HCEC 1CT (cell line): ENCODE measurements at regions not wholly inside any gene's neighbourhood (a gene's known extent, or its start where the extent isn't known, plus 50 kb on each side); places are given as distances from the start of the nearest gene placed in this dataset.

Experiments used
- DNase-seq: peaks from one replicate; pipeline ENCODE4 v3.0.0-alpha.2; 2017

- DNase-seq, result no peak
Observed at GRCh38 chr1:5564578-5565257, 427.5 kb downstream of the NPHP4 start.

DNA sequence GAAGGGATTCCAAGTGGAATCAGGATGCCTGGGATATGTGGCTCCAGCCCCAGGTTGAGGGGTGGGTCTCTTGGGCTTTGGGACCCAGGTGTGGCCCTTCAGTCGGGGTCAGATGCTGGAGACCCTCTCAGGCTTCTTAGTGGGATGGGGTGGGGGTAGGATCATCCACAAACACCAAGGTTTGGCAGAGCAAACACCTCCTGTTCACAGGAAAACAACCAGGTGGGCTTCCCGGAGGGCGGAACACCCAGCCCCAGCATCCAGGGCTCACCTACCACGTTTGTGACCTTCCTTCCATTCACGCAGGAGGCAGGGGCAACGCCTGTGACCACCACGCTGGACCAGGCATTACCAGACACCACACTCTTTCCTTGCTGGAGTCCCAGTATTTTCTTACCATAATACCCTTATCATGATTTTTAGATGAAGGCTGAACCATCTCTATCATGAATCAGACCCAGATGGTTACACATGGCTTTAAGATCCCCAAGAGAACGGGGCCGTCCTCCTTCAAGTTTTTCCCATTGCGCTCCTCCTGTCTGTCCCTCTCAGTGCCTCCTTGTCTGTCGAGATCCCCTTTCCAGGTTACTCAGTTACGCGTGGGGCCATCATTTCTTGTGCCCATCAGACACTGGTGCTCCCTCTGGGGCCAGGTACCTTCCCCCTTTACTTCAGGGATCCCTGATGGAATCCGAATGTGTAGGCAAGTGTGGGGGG is 428.2 kb downstream of the NPHP4 start:
- DNase-seq, result no peak

DNA sequence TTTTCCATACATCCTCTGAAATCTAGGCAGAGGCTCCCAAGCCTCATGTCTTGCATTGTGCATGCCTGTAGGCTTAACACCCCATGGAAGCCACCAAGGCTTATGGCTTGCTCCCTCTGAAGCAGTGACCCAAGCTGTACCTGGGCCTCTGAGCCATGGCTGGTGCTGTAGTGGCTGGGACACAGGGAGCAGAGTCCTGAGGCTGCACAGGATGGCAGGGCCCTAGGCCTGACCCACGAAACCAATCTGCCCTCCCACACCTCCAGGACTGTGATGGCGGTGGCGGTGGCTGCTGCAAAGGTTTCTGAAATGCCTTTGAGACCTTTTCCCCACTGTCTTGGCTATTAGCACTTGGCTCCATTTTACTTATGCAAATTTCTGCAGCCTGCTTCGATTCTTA is 429.5 kb downstream of the NPHP4 start:
- DNase-seq, result no peak

DNA sequence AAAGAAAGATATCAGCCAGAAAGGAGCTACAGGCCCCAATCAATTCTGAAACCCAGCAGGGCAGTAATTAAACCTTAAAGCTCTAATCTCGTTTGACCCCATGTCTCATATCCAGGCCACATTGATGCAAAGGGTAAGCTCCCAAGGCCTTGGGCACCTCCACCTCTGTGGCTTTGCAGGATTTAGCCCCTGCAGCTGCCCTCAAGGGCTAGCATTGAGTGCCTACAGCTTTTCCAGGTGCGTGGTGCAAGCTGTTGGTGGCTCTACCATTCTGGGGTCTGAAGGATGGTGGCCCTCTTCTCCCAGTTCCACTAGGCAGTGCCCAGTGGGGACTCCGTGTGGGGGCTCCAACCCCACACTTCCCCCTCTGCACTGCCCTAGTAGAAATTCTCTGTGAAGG is 429.9 kb downstream of the NPHP4 start:
- no peak for DNase-seq

DNA sequence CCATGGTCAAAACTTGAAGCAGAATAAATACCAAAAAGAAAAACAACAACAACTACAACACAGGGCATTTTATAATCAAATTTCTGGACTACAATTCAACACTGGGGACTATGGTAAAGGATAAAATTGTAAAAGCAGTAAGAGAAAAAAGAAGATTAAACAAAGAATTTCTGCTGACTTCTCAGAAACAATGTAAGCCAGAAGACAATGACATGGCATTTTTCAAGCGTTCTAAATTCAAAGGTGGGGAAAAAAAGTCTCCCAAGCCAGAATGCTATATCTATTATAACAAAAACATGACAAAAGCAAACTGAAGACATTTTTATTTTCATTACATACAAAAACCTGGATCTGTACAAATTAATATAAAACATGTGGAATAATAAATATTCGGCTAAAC is 433.1 kb downstream of the NPHP4 start:
- DNase-seq, result no peak

GRCh38 chr1:5555853-5556252 is 436.4 kb downstream of the NPHP4 start:
- no peak for DNase-seq

DNA sequence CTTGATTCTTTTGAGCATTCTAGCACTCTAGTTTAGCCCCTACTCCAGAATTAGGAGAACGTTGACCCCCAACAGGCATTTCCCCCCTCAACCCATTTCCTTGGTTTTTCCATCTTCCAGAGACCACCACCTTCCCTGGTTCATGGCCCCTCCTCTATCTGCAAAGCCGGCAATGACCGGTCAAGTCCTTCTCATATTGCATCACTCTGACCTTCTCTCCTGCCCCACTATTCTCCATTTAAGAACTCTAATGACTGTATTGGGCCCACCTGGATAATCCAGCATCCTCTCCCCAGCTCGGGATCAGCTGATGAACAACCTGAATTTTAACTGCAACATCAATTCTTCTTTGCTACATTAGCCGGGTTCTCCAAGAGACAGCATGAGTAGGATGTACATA is 437.4 kb downstream of the NPHP4 start:
- no peak for DNase-seq

DNA sequence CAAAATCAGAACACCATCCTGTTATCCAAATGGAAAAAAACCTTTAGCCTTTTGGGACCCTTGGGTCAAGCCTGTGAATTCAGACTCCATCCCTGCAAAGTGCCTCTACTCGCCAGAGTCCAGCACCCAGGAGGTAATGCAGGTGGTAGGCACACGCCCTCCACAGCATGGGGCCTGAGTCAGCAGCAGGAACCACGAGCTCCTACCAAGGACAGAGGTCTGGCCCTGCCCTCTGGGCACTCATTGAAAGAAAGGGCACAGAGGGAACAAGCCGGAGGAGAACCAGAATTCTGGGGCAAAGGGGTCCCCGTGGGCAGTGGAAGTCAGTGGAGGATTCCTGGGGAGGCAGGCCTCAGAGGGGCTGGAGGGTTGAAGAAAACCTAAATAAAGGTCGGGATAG is 438.1 kb downstream of the NPHP4 start:
- DNase-seq, result no peak

GRCh38 chr1:5552787-5553484 is 439.3 kb downstream of the NPHP4 start:
- DNase-seq, result no peak

DNA sequence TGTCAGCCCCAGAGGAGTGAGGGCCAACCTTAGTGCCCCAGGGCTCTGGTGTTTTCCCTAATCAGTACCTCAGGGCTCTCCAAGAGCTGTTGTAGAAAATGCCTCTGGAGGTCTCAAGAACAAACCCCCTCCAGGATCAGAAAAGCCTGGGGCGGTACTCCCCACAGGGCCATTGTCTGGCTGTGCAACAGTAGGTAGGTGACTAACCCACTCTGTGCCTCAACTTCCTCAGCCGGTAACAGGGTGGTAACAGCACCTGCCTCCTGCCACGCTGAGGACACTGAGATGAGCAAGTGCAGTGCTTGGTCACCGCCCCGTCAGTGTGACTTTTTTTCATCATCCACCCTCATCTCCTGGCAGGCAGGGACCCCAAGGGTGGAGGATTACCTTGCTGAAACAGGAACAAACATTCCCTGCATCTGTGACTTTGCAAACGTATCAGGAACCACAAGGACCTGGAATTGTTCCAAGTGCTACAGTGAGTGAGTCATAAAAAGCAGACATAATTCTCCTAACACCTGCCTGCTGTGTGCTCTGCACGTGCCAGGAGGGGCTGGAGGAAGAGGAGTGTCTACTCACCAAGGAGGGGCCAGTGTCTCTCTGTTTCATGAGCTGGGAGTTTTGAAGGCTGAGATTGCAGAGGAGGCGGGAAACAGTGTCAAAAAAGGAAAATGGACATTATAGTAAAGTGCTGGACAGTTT is 440.8 kb downstream of the NPHP4 start:
- DNase-seq, result no peak

- DNase-seq, result no peak
Observed at GRCh38 chr1:5548266-5548665, 444.0 kb downstream of the NPHP4 start.

- no peak for DNase-seq
Observed at GRCh38 chr1:5543235-5543634, 449.0 kb downstream of the NPHP4 start.

DNA sequence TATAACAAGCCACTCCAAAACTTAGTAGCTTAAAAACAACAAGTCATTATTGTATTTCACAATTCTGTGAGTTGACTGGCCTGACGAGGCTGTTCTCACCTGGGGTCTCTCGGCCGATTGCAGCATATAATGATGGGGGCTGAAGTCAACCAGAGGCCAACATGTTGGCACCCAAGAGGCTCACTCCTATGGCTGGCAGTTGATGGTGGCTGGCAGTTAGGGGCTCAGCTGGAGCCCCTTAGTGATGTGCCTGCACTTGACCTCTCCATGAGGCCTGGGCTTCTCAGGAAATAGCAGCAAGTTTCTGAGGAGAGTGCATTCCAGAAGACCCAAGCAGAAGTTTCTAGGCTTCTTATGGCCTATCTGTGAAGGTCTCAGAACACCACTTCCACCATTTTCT is 459.4 kb downstream of the NPHP4 start:
- no peak for DNase-seq

GRCh38 chr1:5526822-5527551 is 465.2 kb downstream of the NPHP4 start:
- DNase-seq, result no peak

- no peak for DNase-seq
Observed at GRCh38 chr1:5526385-5526750, 465.9 kb downstream of the NPHP4 start.

DNA sequence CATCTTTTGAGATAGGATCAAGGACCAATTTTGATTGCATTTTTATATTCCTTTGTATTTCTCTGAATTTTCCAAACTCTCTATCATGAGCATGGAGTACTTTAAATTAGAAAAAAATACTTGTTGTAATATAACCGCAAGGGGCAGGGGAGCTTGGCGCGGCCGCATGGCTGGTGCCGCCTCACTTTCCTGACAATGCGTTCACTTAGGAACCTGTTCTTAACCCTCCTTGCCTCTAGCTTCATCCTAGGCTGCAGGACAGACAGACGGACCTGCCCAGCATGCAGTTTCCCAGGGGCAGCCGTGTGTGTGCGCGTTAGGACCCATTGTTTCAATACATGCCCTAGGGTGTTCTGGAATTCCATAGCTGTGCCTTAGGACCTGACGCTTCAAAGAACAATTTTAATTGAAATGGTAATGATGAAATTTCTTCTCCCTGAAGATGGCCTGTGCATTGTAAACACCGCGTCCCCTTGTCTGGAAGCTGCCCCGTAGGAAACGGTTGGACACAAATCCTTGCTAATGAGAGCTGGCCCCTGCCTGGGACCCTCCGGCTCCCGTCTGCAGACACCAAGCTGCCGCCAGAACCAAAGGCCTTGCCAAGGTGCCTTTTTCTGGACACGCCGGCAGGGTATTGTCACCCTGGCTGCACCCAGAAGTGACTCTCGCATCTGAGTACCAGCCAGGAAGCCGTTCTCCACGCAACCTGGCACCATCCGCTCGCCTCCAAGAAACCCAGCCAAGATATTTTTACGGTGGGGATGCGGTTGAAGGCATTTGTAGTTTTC is 466.4 kb downstream of the NPHP4 start:
- DNase-seq, result no peak

- DNase-seq, result no peak
Observed at GRCh38 chr1:5522531-5523145, 469.6 kb downstream of the NPHP4 start.

DNA sequence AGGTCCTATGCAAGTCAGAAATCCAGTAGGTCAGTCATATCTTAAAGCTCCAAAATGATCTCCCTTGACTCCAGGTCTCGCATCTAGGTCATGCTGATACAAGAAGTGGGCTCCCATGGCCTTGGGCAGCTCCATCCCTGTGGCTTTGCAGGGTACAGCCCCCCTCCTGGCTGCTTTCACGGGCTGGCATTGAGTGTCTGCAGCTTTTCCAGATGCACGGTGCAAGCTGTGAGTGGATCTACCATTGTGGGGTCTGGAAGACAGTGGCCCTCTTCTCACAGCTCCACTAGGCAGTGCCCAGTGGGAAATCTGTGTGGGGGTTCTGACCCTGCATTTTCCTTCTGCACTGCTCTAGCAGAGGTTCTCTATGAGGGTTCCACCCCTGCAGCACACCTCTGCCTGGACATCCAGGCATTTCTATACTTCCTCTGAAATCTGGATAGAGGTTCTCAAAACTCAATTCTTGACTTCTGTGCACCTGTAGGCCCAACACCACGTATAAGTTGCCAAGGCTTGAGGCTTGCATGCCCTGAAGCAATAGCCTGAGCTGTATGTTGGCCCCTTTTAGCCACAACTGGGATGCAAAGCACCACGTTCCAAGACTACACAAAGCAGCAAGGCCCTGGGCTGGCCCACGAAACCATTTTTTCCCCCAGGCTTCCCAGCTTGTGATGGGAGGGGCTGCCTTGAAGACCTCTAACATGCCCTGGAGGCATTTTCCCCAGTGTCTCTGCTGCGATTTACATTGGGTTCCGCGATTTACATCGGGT is 472.7 kb downstream of the NPHP4 start:
- no peak for DNase-seq

GRCh38 chr1:5516756-5517155 is 475.5 kb downstream of the NPHP4 start:
- DNase-seq, result no peak

GRCh38 chr1:5515501-5515900 is 476.7 kb downstream of the NPHP4 start:
- DNase-seq, result no peak
